ENCODE measurements at regions not wholly inside any gene's neighbourhood (a gene's known extent, or its start where the extent isn't known, plus 50 kb on each side); places are given as distances from the start of the nearest gene placed in this dataset.

DNA sequence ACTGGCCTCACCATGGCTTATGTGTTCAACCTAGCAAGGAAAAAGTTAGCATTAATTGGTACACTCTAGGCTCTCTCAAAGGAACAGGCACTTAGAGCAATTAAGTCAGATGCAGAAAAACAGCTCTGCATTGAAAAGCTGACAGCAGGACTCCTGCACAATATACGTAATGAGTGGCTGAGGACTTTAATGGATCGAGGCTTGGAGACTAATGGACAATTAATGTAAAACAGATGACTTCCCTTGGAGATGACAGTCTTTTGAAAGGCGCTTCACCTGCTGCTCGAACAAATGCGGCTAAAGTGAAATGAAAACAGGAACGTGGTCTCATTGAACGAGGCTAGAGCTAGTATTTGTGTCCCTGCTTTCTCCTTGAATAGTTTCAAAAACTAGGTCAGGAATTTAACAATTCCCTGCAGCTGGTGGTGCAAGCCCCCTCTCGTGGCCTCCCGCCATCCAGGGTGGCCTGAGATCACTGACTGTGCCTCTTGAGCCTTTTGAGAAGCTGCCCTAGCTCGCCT is 137.1 kb downstream of the ELOVL4 start:
- H2AFZ ChIP-seq (replicated peaks; ENCODE audit: low read length, poor library complexity): no peak overlapping the region
- no peak overlapping the region for H3K9ac ChIP-seq (ENCODE audit: low read depth, low read length)
- in situ Hi-C loops (cut with MboI; ENCODE audit: low sequenced_read_pairs) (no loop called here), dilution Hi-C loops (cut with HindIII; ENCODE audit: low sequenced_read_pairs, unreplicated experiment) (no loop called here), intact Hi-C loops (cut with micrococcal nuclease) (no loop called here)
- no peak overlapping the region for H2AK9ac ChIP-seq (replicated peaks; ENCODE audit: low read depth, low read length, poor library complexity)
- H4K20me1 ChIP-seq (ENCODE audit: insufficient read depth, low read length): no peaks in the 10 kb centered on the region
- H3K9me3 ChIP-seq (ENCODE audit: control insufficient read depth, insufficient read depth, low read length): no peaks in the 10 kb centered on the region
- DNase-seq (no peak), ATAC-seq (ENCODE audit: low read depth) (no peak)
- TF ChIP-seq FOS (IDR thresholded peaks at IDR 0.05; ENCODE audit: low read depth, low read length): no peak
- no peak for TF ChIP-seq MAZ (IDR thresholded peaks at IDR 0.05; ENCODE audit: borderline replicate concordance, low read depth, low read length)
- TF ChIP-seq, protein P1, sequence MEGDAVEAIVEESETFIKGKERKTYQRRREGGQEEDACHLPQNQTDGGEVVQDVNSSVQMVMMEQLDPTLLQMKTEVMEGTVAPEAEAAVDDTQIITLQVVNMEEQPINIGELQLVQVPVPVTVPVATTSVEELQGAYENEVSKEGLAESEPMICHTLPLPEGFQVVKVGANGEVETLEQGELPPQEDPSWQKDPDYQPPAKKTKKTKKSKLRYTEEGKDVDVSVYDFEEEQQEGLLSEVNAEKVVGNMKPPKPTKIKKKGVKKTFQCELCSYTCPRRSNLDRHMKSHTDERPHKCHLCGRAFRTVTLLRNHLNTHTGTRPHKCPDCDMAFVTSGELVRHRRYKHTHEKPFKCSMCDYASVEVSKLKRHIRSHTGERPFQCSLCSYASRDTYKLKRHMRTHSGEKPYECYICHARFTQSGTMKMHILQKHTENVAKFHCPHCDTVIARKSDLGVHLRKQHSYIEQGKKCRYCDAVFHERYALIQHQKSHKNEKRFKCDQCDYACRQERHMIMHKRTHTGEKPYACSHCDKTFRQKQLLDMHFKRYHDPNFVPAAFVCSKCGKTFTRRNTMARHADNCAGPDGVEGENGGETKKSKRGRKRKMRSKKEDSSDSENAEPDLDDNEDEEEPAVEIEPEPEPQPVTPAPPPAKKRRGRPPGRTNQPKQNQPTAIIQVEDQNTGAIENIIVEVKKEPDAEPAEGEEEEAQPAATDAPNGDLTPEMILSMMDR (conservative IDR thresholded peaks at IDR 0.05; ENCODE audit: low read depth, low read length): no peak
- no peak for TF ChIP-seq CHD1 (IDR thresholded peaks at IDR 0.05; ENCODE audit: low read depth, low read length)
- no peak for TF ChIP-seq RCOR1 (IDR thresholded peaks at IDR 0.05; ENCODE audit: insufficient replicate concordance, low read length)
- TF ChIP-seq, protein P2, sequence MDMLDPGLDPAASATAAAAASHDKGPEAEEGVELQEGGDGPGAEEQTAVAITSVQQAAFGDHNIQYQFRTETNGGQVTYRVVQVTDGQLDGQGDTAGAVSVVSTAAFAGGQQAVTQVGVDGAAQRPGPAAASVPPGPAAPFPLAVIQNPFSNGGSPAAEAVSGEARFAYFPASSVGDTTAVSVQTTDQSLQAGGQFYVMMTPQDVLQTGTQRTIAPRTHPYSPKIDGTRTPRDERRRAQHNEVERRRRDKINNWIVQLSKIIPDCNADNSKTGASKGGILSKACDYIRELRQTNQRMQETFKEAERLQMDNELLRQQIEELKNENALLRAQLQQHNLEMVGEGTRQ (IDR thresholded peaks at IDR 0.05; ENCODE audit: low read depth, low read length): no peak
- TF ChIP-seq, protein P3, sequence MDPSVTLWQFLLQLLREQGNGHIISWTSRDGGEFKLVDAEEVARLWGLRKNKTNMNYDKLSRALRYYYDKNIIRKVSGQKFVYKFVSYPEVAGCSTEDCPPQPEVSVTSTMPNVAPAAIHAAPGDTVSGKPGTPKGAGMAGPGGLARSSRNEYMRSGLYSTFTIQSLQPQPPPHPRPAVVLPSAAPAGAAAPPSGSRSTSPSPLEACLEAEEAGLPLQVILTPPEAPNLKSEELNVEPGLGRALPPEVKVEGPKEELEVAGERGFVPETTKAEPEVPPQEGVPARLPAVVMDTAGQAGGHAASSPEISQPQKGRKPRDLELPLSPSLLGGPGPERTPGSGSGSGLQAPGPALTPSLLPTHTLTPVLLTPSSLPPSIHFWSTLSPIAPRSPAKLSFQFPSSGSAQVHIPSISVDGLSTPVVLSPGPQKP (IDR thresholded peaks at IDR 0.05; ENCODE audit: borderline replicate concordance, low read depth, low read length): no peak
- no peak for TF ChIP-seq MXI1 (IDR thresholded peaks at IDR 0.05; ENCODE audit: borderline replicate concordance, low read depth, low read length)
- no peak for TF ChIP-seq SMC3 (IDR thresholded peaks at IDR 0.05; ENCODE audit: low read depth, low read length)
- TF ChIP-seq MAFK (IDR thresholded peaks at IDR 0.05; ENCODE audit: low read depth, low read length): no peak
- TF ChIP-seq RAD21 (IDR thresholded peaks at IDR 0.05; ENCODE audit: low read length): no peak
- TF ChIP-seq RFX5 (IDR thresholded peaks at IDR 0.05; ENCODE audit: low read depth, low read length): no peak
- TF ChIP-seq NFE2L2 (IDR thresholded peaks at IDR 0.05; ENCODE audit: low read depth, low read length): no peak
- TF ChIP-seq POLR2A (IDR thresholded peaks at IDR 0.05; ENCODE audit: low read depth, low read length): no peak
- TF ChIP-seq CEBPB (IDR thresholded peaks at IDR 0.05; ENCODE audit: low read depth, low read length): no peak
- H4K5ac ChIP-seq (ENCODE audit: low read depth, low read length): no peak overlapping the region
- H3K4me1 ChIP-seq (ENCODE audit: control insufficient read depth, insufficient read depth, low read length): no peaks in the 10 kb centered on the region
- CTCF ChIA-PET: interaction anchor here (0.6 kb wide), 1 partner anchor 482 kb away, joined by 4 read pairs; no protein-coding TSS in a partner anchor
- no peak overlapping the region for H3K56ac ChIP-seq (ENCODE audit: extremely low read depth, insufficient read depth, low read length)
- H3K4ac ChIP-seq (ENCODE audit: low read depth, low read length): no peak overlapping the region
- no peaks in the 10 kb centered on the region for H3K27me3 ChIP-seq (ENCODE audit: control insufficient read depth, insufficient read depth, low read length)
- POLR2A ChIA-PET (ENCODE audit: unreplicated experiment): interaction anchor here (0.5 kb wide), 1 partner anchor 17 kb away, joined by 4 read pairs; no protein-coding TSS in a partner anchor
- no peak overlapping the region for H2BK5ac ChIP-seq (ENCODE audit: low read depth, low read length, poor library complexity, severe bottlenecking)
- H3K14ac ChIP-seq (replicated peaks; ENCODE audit: low read depth, low read length): no peak overlapping the region
- no peak overlapping the region for H3K23ac ChIP-seq (ENCODE audit: low read depth, low read length)
- H3K18ac ChIP-seq (ENCODE audit: low read depth, low read length): no peak overlapping the region
- no peak overlapping the region for H2BK120ac ChIP-seq (ENCODE audit: low read depth, low read length)
- no peak overlapping the region for H3K4me2 ChIP-seq (ENCODE audit: low read depth, low read length)
- no peak overlapping the region for H4K91ac ChIP-seq (ENCODE audit: insufficient read depth, low read depth, low read length)
- no TSS peak for BruUV-seq (replicated peaks)
- 50% methylated on average over 3 of the region's 10 CpGs; no CpG with 5 or more reads in 1 of the 2 experiments for WGBS, 2 experiments (ENCODE audit: extremely low coverage in 2 of 2, insufficient read length in 1 of 2)
- no peak overlapping the region for H3K4me3 ChIP-seq (ENCODE audit: insufficient read depth, low read depth, low read length)
- H4K8ac ChIP-seq (ENCODE audit: low read depth in 2 of 2, low read length in 2 of 2): no peak overlapping the region
- no peaks in the 10 kb centered on the region for H3K9me1 ChIP-seq (ENCODE audit: insufficient read depth, low read length)
- no peaks in the 10 kb centered on the region for H3K79me1 ChIP-seq (ENCODE audit: low read depth in 1 of 2, low read length in 2 of 2)
- no peak overlapping the region for H2BK15ac ChIP-seq (ENCODE audit: low read depth, low read length)
- H3K36me3 ChIP-seq (ENCODE audit: control insufficient read depth, insufficient read depth, low read length): no peaks in the 10 kb centered on the region
- H3K27ac ChIP-seq (ENCODE audit: insufficient read depth, low read length): no peak overlapping the region
- no peak overlapping the region for H2AK5ac ChIP-seq (ENCODE audit: low read depth, low read length)
- no peak overlapping the region for H2BK20ac ChIP-seq (ENCODE audit: low read depth, low read length)
